ENCODE measurements at regions not wholly inside any gene's neighbourhood (a gene's known extent, or its start where the extent isn't known, plus 50 kb on each side); places are given as distances from the start of the nearest gene placed in this dataset.

GRCh38 chr16:17532338-17532995 is 61.7 kb upstream of the XYLT1 start:
- Mint-ChIP-seq H3K4me1 (peaks cover 13% of the 10 kb centered on the region), H3K36me3 (peaks cover 1% of the 10 kb centered on the region), H3K4me3 (no peak overlapping the region), H3K27ac (no peak overlapping the region), H3K27me3 (no peaks in the 10 kb centered on the region), H3K9me3 (peaks cover 2% of the 10 kb centered on the region)
- no peak for DNase-seq

- no peaks in the 10 kb centered on the region for H3K27me3 Mint-ChIP-seq
- H3K36me3 Mint-ChIP-seq: peaks cover 1% of the 10 kb centered on the region
- peak overlapping the region; percentile 77 for H3K27ac Mint-ChIP-seq
- H3K4me1 Mint-ChIP-seq: peaks cover 16% of the 10 kb centered on the region
- H3K9me3 Mint-ChIP-seq: peaks cover 2% of the 10 kb centered on the region
- peak; percentile 12 for DNase-seq
- H3K4me3 Mint-ChIP-seq: peak overlapping the region; percentile 70
Observed at GRCh38 chr16:17529982-17530760, 59.4 kb upstream of the XYLT1 start.

- H3K4me3 Mint-ChIP-seq: no peak overlapping the region
- DNase-seq: no peak
- H3K27ac Mint-ChIP-seq: no peak overlapping the region
- peaks cover 14% of the 10 kb centered on the region for H3K4me1 Mint-ChIP-seq
- H3K36me3 Mint-ChIP-seq: peaks cover 1% of the 10 kb centered on the region
- H3K9me3 Mint-ChIP-seq: peaks cover 2% of the 10 kb centered on the region
- H3K27me3 Mint-ChIP-seq: no peaks in the 10 kb centered on the region
Observed at GRCh38 chr16:17526956-17527937, 56.5 kb upstream of the XYLT1 start.

GRCh38 chr16:17524656-17525055 is 53.9 kb upstream of the XYLT1 start:
- no peak overlapping the region for H3K27ac Mint-ChIP-seq
- no peaks in the 10 kb centered on the region for H3K9me3 Mint-ChIP-seq

GRCh38 chr16:17520561-17520960 is 49.8 kb upstream of the XYLT1 start:
- Mint-ChIP-seq H3K4me1 (no peaks in the 10 kb centered on the region), H3K4me3 (no peak overlapping the region), H3K9me3 (no peaks in the 10 kb centered on the region), H3K27me3 (peaks cover 4% of the 10 kb centered on the region), H3K36me3 (no peaks in the 10 kb centered on the region), H3K27ac (no peak overlapping the region)
- no peak for DNase-seq

More at GRCh38 chr16:17524656-17525055, 53.9 kb upstream of the XYLT1 start:
- Mint-ChIP-seq H3K36me3 (no peaks in the 10 kb centered on the region), H3K27me3 (no peaks in the 10 kb centered on the region), H3K4me1 (peaks cover 5% of the 10 kb centered on the region), H3K4me3 (no peak overlapping the region)
- no peak for DNase-seq
